Pancreas (tissue), 10 donors: ENCODE measurements at regions not wholly inside any gene's neighbourhood (a gene's known extent, or its start where the extent isn't known, plus 50 kb on each side); places are given as distances from the start of the nearest gene placed in this dataset.

Experiments used
- ATAC-seq, 4 donors: fragments of 200-7000 bp; cut with Tn5 transposase; one replicate each; pipeline versions ENCODE4 v1.8.0 to v1.9.1; 2020; ENCODE audit warnings: mild to moderate bottlenecking in 4 of 4, moderate library complexity in 4 of 4
- DNase-seq, 6 donors: peaks; one replicate each; pipeline ENCODE4 v3.0.0-alpha.2; 2020
- FAIRE-seq: peaks from 2 replicates; lab custom pipeline; 2012; peaks lifted over from hg19 to GRCh38; lab: Jason Lieb, UNC
- H3K27ac ChIP-seq, 4 donors: fragments of 200-600 bp; sonication (generic); 1 replicate in 3 of 4; 2 replicates in 1 of 4; pipeline versions ENCODE4 v1.5.0 to v1.8.0; 2020
- H3K27me3 ChIP-seq, 4 donors: fragments of 200-600 bp; one replicate each; pipeline ENCODE4 v1.8.0; 2021
- H3K36me3 ChIP-seq, 3 donors: fragments of 200-600 bp; sonication (generic) in 1 of 3; one replicate each; pipeline versions ENCODE4 v1.5.0 to v1.8.0; 2020 to 2021
- H3K4me1 ChIP-seq, 3 donors: fragments of 200-600 bp; one replicate each; pipeline ENCODE4 v1.8.0; 2021
- H3K4me3 ChIP-seq, 4 donors: fragments of 200-600 bp; sonication (generic) in 2 of 4; one replicate each; pipeline versions ENCODE4 v1.5.0 to v1.8.0; 2020 to 2021
- H3K9me3 ChIP-seq, 4 donors: fragments of 200-600 bp; one replicate each; pipeline ENCODE4 v1.8.0; 2021
- CTCF ChIP-seq, 4 donors: fragments of 200-600 bp; sonication (generic) in 3 of 4; IDR thresholded peaks; one replicate each; pipeline versions ENCODE4 v1.5.0 to v1.8.0; 2021; ENCODE audit warnings: antibody characterized with exemption in 4 of 4
- WGBS, 2 donors: extraction: QIAGEN DNeasy Blood & Tissue Kit; methylation state at CpG; one replicate each; pipeline ENCODE4 v1.1.7; 2013; 5-methylcytosine and 5-hydroxymethylcytosine counted together
- intact Hi-C, 3 donors: fragments of 100-400 bp; cut with DNase I; formaldehyde crosslinking; loops; one replicate each; pipeline versions ENCODE4 v1.11.1 to v1.14.2; 2022
- donor health status: healthy with polysubstance abuse.
- donor health status: DM: no; HTN: no; CAD: no; lungs with moderate emphysema.
- donor health status: DM: no; HTN: no; CAD: no.
- donor health status: control.
- donor health status: control.
- donor health status: Bipolar disorder and iron deficiency.
- donor health status: DM: yes; HTN: yes; CAD: no.
- donor health status: DM: no; HTN: no; CAD: no.
- donor health status: DM: no; HTN: no; CAD: no.
- donor health status: DM: yes; HTN: yes; CAD: no.

- intact Hi-C loops = no loop called here
- no peak for ATAC-seq
- no peak for FAIRE-seq
- Histone ChIP-seq H3K27ac (no peak overlapping the region), H3K36me3 (no peaks in the 10 kb centered on the region), H3K4me1 (no peaks in the 10 kb centered on the region), H3K27me3 (no peaks in the 10 kb centered on the region), H3K4me3 (no peak overlapping the region), H3K9me3 (no peaks in the 10 kb centered on the region)
- WGBS, 2 donors = 71 to 72% methylated on average over 4 of the region's 4 CpGs
- TF ChIP-seq CTCF (IDR thresholded peaks at IDR 0.05) = no peak
- DNase-seq = no peak
These were observed 302.6 kb upstream of the BOD1L1 start for GRCh38 chr4:13930155-13930554.

- WGBS, 2 donors = 57 to 67% methylated on average over 4 of the region's 4 CpGs
- no peak for FAIRE-seq
- no peaks in the 10 kb centered on the region for H3K9me3 ChIP-seq
- ATAC-seq = no peak
- no peaks in the 10 kb centered on the region for H3K4me1 ChIP-seq
- H3K27me3 ChIP-seq = no peaks in the 10 kb centered on the region
- intact Hi-C loops = no loop called here
- H3K27ac ChIP-seq = no peak overlapping the region
- no peaks in the 10 kb centered on the region for H3K36me3 ChIP-seq
- no peak for DNase-seq
- no peak overlapping the region for H3K4me3 ChIP-seq
- TF ChIP-seq CTCF (IDR thresholded peaks at IDR 0.05) = no peak
These were observed 305.7 kb upstream of the BOD1L1 start for GRCh38 chr4:13933191-13933590.

GRCh38 chr4:13938299-13938698 lies 310.8 kb upstream of the BOD1L1 start:
- intact Hi-C loops = no loop called here
- H3K27me3 ChIP-seq = no peaks in the 10 kb centered on the region
- no peaks in the 10 kb centered on the region for H3K9me3 ChIP-seq
- FAIRE-seq = no peak
- no peak for ATAC-seq
- DNase-seq = no peak
- peaks cover 0 to 6% (median 0%) of the 10 kb centered on the region in 3 donors for H3K4me1 ChIP-seq
- TF ChIP-seq CTCF (IDR thresholded peaks at IDR 0.05) = no peak
- WGBS, 2 donors = 77 to 81% methylated on average over 3 of the region's 3 CpGs
- no peaks in the 10 kb centered on the region for H3K36me3 ChIP-seq
- H3K4me3 ChIP-seq = no peak overlapping the region
- no peak overlapping the region for H3K27ac ChIP-seq

- H3K9me3 ChIP-seq = no peaks in the 10 kb centered on the region
- DNase-seq (peak in 4 of 6 donors; percentile 15 to 57 (median 42)), FAIRE-seq (no peak), ATAC-seq (peak; percentile 56 to 95 (median 70))
- H3K27me3 ChIP-seq = no peaks in the 10 kb centered on the region
- no peaks in the 10 kb centered on the region for H3K36me3 ChIP-seq
- H3K27ac ChIP-seq = no peak overlapping the region
- no peak for TF ChIP-seq CTCF (IDR thresholded peaks at IDR 0.05)
- H3K4me3 ChIP-seq = no peak overlapping the region
- H3K4me1 ChIP-seq = peaks cover 0 to 6% (median 0%) of the 10 kb centered on the region in 3 donors
- intact Hi-C loops = no loop called here
- 34 to 37% methylated on average over 3 of the region's 3 CpGs for WGBS, 2 donors
These were observed 313.4 kb upstream of the BOD1L1 start for GRCh38 chr4:13940921-13941320.

GRCh38 chr4:13942977-13943376 lies 315.5 kb upstream of the BOD1L1 start:
- ATAC-seq = no peak
- TF ChIP-seq CTCF (IDR thresholded peaks at IDR 0.05) = no peak
- H3K27ac ChIP-seq = no peak overlapping the region
- H3K4me3 ChIP-seq = no peak overlapping the region
- no peak for FAIRE-seq
- peaks cover 0 to 6% (median 0%) of the 10 kb centered on the region in 3 donors for H3K4me1 ChIP-seq
- intact Hi-C loops = no loop called here
- no peaks in the 10 kb centered on the region for H3K9me3 ChIP-seq
- DNase-seq = no peak
- no peaks in the 10 kb centered on the region for H3K36me3 ChIP-seq
- H3K27me3 ChIP-seq = no peaks in the 10 kb centered on the region
- WGBS, 2 donors = 92 to 97% methylated on average over 3 of the region's 3 CpGs
